OCI-LY3 (cell line): ENCODE measurements at regions not wholly inside any gene's neighbourhood (a gene's known extent, or its start where the extent isn't known, plus 50 kb on each side); places are given as distances from the start of the nearest gene placed in this dataset.

Experiments used
- EZH2phosphoT487 ChIP-seq: fragments of 200-600 bp; shearing (Covaris generic); IDR thresholded peaks from 2 replicates; pipeline ENCODE4 v1.6.1; 2018; ENCODE audit warnings: antibody characterized with exemption, mixed run types, low read depth
- TF ChIP-seq, protein P1 (sequence below): fragments of 200-600, 300-600 bp; sonication (generic); IDR thresholded peaks from 2 replicates; pipeline ENCODE4 v1.5.1; 2014; ENCODE audit warnings: antibody characterized with exemption, low read length, low read depth

DNA sequence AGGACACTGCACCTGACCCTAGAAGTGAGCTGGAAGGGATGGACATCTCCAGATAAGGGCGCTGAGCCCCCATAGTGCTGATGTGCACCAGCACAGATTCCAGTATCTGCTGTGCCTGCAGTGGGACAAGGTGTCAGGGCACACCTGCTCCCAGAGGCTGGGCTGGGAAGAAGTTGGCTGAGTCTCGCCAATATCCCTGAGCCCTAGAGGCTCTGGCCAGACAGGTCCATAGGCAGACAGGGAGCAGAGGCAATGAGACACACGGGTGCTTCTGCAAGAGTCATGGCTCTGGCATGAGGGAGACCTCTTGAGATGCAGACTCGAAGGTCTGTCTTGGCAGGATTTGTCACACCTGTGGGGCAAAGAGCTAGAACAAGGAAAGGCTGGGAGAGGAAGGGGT lies 1321.5 kb downstream of the UQCRFS1 start:
- TF ChIP-seq, protein P1, sequence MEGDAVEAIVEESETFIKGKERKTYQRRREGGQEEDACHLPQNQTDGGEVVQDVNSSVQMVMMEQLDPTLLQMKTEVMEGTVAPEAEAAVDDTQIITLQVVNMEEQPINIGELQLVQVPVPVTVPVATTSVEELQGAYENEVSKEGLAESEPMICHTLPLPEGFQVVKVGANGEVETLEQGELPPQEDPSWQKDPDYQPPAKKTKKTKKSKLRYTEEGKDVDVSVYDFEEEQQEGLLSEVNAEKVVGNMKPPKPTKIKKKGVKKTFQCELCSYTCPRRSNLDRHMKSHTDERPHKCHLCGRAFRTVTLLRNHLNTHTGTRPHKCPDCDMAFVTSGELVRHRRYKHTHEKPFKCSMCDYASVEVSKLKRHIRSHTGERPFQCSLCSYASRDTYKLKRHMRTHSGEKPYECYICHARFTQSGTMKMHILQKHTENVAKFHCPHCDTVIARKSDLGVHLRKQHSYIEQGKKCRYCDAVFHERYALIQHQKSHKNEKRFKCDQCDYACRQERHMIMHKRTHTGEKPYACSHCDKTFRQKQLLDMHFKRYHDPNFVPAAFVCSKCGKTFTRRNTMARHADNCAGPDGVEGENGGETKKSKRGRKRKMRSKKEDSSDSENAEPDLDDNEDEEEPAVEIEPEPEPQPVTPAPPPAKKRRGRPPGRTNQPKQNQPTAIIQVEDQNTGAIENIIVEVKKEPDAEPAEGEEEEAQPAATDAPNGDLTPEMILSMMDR: no peak
- no peak for TF ChIP-seq EZH2phosphoT487
